HG02943 (cell line): ENCODE measurements at regions not wholly inside any gene's neighbourhood (a gene's known extent, or its start where the extent isn't known, plus 50 kb on each side); places are given as distances from the start of the nearest gene placed in this dataset.

Experiments used
- ATAC-seq: cut with Tn5 transposase; IDR thresholded peaks from one replicate; pipeline ENCODE4 v1.9.1; 2021; ENCODE audit warnings: mild to moderate bottlenecking, low read depth, moderate library complexity; ENCODE audit not compliant: unreplicated experiment

- no peak for ATAC-seq
These were observed 458.5 kb upstream of the ACVR2A start for GRCh38 chr2:147386284-147386683.

GRCh38 chr2:147385600-147385999 lies 459.2 kb upstream of the ACVR2A start:
- ATAC-seq, result no peak

- ATAC-seq, result no peak
These were observed 460.2 kb upstream of the ACVR2A start for GRCh38 chr2:147384659-147385058.

- no peak for ATAC-seq
These were observed 462.4 kb upstream of the ACVR2A start for GRCh38 chr2:147382322-147382948.

GRCh38 chr2:147378403-147378802 lies 466.4 kb upstream of the ACVR2A start:
- ATAC-seq, result no peak

DNA sequence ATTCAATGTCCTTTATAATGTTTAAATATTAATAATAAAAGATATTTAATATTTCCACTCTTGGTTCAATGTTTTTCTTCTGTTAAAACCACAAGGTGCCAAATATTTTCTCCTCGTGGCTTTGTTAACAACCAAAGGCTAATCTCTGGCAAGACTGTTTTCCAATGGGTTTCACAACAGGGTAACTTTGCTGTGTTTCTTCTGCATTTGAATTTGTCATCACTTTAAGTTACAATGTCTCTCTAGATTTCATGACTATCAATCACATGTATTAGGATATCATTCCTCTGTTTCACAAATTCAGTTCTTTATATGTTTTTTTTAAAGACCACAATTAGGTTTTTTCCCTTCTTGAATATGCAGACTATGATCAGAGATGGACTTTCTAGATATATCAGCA lies 469.8 kb upstream of the ACVR2A start:
- ATAC-seq, result no peak

GRCh38 chr2:147374423-147374811 lies 470.4 kb upstream of the ACVR2A start:
- no peak for ATAC-seq

- ATAC-seq, result no peak
These were observed 470.9 kb upstream of the ACVR2A start for GRCh38 chr2:147373800-147374422.

- no peak for ATAC-seq
These were observed 476.5 kb upstream of the ACVR2A start for GRCh38 chr2:147368306-147368705.

DNA sequence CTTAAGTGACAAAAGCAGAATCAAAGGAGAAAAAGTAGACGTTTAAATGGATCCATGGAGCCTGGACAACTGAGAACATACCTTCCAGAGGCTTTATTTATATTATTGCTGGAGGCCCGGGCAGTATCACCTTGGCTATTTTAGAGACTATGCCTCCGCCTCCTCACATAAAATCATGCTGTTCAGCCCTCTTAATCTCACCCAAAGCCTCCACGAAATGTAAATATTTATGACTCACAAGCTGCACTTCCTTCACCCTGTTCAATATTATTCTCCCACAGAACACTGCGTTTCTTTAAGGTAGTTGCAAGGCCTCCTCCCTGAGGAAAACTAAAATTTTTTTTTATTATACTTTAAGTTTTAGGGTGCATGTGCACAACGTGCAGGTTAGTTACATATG lies 478.6 kb upstream of the ACVR2A start:
- ATAC-seq, result no peak

DNA sequence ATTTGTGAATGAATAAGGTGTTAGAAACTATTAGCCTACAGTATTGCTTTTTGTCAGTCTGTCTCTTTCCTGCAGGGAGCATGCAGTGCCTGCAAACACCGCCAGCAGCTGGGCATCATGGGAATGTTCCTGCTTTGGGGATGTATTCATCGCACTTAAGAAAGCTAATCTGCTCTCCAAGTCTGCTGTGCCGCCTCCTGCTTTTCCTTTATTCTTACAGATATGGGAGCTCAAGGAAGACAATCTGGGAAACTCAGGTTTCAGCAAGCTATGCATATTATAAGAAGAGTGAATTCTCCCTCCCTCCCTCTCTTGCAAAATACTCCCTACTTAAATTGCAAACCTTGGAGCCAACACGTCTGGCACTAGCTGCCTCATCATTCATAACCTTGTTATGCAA lies 479.2 kb upstream of the ACVR2A start:
- ATAC-seq, result no peak

DNA sequence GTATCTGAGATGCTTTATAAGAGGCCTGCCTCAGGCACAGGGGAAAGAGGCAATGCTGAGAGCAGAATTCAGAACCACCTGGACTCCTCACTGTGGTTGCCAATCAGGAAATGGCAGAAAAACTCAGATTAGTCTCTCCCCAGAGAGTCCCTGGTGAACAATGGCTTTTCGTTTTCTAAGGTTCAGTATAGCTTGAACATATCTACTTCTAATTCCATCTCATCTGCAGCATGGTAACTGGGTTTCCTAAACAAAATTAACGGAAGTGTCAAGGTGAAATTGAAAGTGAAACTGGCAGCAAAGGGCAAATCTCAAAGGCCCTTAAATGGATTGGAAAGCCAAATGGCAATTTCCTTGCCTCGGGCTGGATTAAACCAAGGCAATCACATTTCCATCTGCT lies 480.2 kb upstream of the ACVR2A start:
- ATAC-seq, result no peak

GRCh38 chr2:147363181-147363580 lies 481.6 kb upstream of the ACVR2A start:
- ATAC-seq, result no peak

- ATAC-seq, result no peak
These were observed 486.5 kb upstream of the ACVR2A start for GRCh38 chr2:147358375-147358774.

- ATAC-seq, result no peak
These were observed 488.7 kb upstream of the ACVR2A start for GRCh38 chr2:147356157-147356556.

DNA sequence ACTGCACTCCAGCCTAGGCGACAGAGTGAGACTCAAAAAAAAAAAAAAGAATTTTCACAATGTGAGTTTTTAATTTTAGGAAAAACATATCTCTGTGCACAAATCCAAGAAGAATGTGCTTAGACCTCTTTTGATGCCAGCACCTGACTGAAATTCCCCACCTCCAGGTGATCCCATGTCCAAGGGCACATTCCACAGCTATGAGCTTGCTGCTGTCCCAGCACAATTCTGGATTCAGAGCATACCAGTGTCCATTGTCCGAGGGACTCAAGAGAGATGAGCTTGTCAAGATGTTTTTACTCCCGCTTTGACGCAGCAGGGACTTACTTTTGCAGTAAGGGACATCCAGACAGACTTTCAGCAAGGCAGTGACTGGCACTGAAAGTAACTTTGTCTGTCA lies 489.1 kb upstream of the ACVR2A start:
- ATAC-seq, result no peak

- ATAC-seq, result no peak
These were observed 491.8 kb upstream of the ACVR2A start for GRCh38 chr2:147353072-147353381.

DNA sequence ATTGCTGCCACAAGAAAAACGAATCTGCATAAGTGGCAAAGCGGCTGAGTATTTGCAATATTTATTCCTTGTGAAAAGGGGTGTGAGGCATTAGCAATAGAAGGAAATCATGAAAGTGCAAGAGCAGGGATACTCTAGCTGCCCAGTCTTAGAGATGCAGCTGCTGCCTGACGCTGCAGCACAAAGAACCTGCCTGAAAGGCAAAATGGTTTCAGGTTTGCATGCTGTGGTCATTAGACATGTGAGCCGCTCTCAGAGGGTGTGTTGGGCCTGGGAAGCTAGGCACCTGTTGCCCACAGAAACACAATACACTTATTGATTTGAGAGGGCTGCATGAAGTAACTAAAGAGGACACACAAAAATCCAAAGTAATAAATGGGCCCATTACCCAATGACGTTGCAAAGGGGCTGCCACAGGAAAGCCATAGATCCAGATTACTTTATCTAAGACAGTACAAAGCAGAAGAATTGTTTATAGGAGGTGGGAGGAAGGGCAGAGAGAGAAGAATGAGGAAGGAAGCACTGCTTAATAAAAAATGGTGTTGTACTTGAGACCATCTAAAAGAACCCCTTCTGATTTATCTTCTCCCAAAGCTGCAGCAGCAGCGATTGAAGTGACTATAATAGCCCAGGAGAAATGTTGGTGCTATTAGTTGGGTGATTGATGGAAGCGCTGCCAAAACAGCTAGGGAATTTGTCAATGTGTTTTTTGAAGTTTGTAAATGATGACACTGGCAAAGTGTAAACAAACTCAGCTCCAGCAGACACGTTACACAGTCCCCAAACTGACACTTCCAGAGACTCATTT lies 492.4 kb upstream of the ACVR2A start:
- ATAC-seq, result no peak

DNA sequence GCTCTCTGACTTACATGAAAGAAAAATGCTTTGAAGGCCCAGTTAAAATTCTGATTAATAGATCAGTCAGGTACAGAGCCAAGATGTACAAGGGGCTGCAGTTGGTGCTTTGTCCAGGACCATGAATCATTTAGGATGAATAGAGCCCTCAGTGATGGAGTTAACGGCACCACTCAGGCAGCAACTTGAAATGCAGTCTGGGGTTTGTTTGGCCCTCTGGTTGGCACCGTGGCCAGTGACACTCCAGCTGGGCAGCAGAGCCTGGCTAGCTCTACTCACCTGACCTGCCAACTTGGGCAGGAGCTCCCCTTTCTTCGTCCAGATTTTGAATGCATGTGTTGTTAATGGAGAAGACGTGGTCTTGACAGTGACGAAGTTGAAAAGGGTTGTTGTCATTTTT lies 493.0 kb upstream of the ACVR2A start:
- no peak for ATAC-seq

DNA sequence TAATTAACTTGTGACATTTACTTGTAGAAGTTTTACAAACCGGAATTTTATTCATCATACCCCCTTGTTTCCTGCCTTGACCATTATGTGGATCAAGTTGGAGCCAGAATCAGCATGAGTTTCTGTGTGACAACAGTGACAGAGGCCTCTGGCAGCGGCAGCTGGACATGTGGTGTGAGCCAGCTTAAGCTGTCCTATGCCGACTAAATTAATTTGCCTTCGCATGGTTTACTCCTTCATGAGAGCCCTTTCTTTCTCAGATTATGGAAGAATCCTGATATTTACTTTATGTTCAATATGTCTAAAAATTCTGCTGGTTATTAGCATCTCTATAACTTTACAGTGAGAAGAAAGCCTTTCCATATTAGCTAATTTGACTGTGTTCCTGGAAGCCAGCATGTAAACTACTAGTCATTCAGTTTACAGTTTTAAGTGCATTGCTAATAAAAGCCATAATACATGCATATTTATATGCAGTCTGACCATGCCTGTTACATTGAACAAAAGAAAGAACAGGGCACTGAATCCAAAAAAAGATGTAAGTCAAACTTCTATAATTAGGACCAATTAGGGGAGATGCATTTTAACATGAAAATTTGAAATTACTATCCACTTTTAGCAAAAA lies 495.8 kb upstream of the ACVR2A start:
- no peak for ATAC-seq

GRCh38 chr2:147346142-147346541 lies 498.7 kb upstream of the ACVR2A start:
- no peak for ATAC-seq

GRCh38 chr2:147345246-147345645 lies 499.6 kb upstream of the ACVR2A start:
- no peak for ATAC-seq
